H1 (cell line): ENCODE measurements at regions not wholly inside any gene's neighbourhood (a gene's known extent, or its start where the extent isn't known, plus 50 kb on each side); places are given as distances from the start of the nearest gene placed in this dataset.

Experiments
- CTCF ChIA-PET: fragments of 300-600 bp; sonication (Branson Sonifier 250); formaldehyde crosslinking; loops from one replicate; lab custom pipeline; 2021; ENCODE audit not compliant: partially characterized antibody; lab: Charles Lee
- POLR2A ChIA-PET: fragments of 300-600 bp; sonication (Branson Sonifier 250); formaldehyde crosslinking; loops from one replicate; lab custom pipeline; 2021; ENCODE audit warnings: inconsistent platforms; ENCODE audit not compliant: partially characterized antibody; lab: Charles Lee
- DNase-seq, 2 experiments: peaks; one replicate each; pipeline versions ENCODE4 v3.0.0 to v3.0.0-alpha.2; 2010 to 2022; ENCODE audit warnings: low spot score in 2 of 2, low read depth in 1 of 2, mixed read lengths in 1 of 2
- FAIRE-seq: peaks from 2 replicates; lab custom pipeline; 2011; peaks lifted over from hg19 to GRCh38; lab: Jason Lieb, UNC
- H2AFZ ChIP-seq: 2 replicates; pipeline ENCODE4 v1.8.1; 2012; ENCODE audit warnings: low read length, inconsistent platforms
- H2AK5ac ChIP-seq: 2 replicates; pipeline ENCODE4 v1.6.1; 2013; ENCODE audit warnings: low read depth, low read length
- H2BK120ac ChIP-seq: replicated peaks from 2 replicates; pipeline ENCODE3; 2013; ENCODE audit warnings: low read depth, low read length, inconsistent platforms
- H2BK12ac ChIP-seq: 2 replicates; pipeline ENCODE4 v1.6.1; 2013; ENCODE audit warnings: low read depth, low read length
- H2BK15ac ChIP-seq: 2 replicates; pipeline ENCODE4 v1.6.1; 2013; ENCODE audit warnings: low read length
- H2BK20ac ChIP-seq: 2 replicates; pipeline ENCODE4 v1.6.1; 2013; ENCODE audit warnings: low read length
- H2BK5ac ChIP-seq: 2 replicates; pipeline ENCODE4 v1.6.1; 2013; ENCODE audit warnings: low read depth, low read length
- H3K14ac ChIP-seq: 2 replicates; pipeline ENCODE4 v1.6.1; 2013; ENCODE audit warnings: inconsistent platforms; ENCODE audit not compliant: insufficient read length
- H3K18ac ChIP-seq: 2 replicates; pipeline ENCODE4 v1.6.1; 2013; ENCODE audit warnings: low read length; ENCODE audit errors: extremely low read depth
- H3K23ac ChIP-seq: 2 replicates; pipeline ENCODE4 v1.6.1; 2013; ENCODE audit warnings: inconsistent platforms; ENCODE audit not compliant: insufficient read length
- H3K23me2 ChIP-seq: 2 replicates; pipeline ENCODE4 v1.6.1; 2013; ENCODE audit warnings: low read depth, low read length
- H3K27ac ChIP-seq: 2 replicates; pipeline ENCODE4 v1.6.1; 2011; ENCODE audit warnings: low read depth, low read length, inconsistent platforms
- H3K27me3 ChIP-seq, 4 experiments: replicated peaks in 1 of 4; 1 replicate in 1 of 4; 2 replicates in 3 of 4; pipeline versions ENCODE4 v1.6.1 to v1.8.1; 2011 to 2013; ENCODE audit warnings: low read length in 3 of 4, mild to moderate bottlenecking in 3 of 4, inconsistent platforms in 2 of 4, mixed read lengths in 2 of 4, moderate library complexity in 1 of 4; ENCODE audit not compliant: control insufficient read depth in 3 of 4, insufficient read depth in 3 of 4; ENCODE audit errors: extremely low read depth in 1 of 4
- H3K36me3 ChIP-seq, 4 experiments: 2 replicates each; pipeline versions ENCODE4 v1.6.1 to v1.8.1; 2011 to 2013; ENCODE audit warnings: mild to moderate bottlenecking in 4 of 4, low read length in 3 of 4, moderate library complexity in 2 of 4, control low read depth in 1 of 4, inconsistent platforms in 1 of 4; ENCODE audit not compliant: insufficient read depth in 4 of 4, control insufficient read depth in 2 of 4
- H3K4ac ChIP-seq: replicated peaks from 2 replicates; pipeline ENCODE3; 2013; ENCODE audit warnings: low read length, low read depth, mixed read lengths, inconsistent platforms; ENCODE audit not compliant: insufficient read length
- H3K4me1 ChIP-seq, 4 experiments: replicated peaks in 1 of 4; 1 replicate in 1 of 4; 2 replicates in 3 of 4; pipeline versions ENCODE4 v1.6.1 to v1.8.1; 2011 to 2013; ENCODE audit warnings: low read length in 3 of 4, inconsistent platforms in 2 of 4, mixed read lengths in 1 of 4; ENCODE audit not compliant: insufficient read depth in 4 of 4, control insufficient read depth in 3 of 4
- H3K4me2 ChIP-seq, 2 experiments: 2 replicates each; pipeline versions ENCODE4 v1.6.1 to v1.8.1; 2011 to 2013; ENCODE audit warnings: low read depth in 2 of 2, low read length in 2 of 2, control low read depth in 1 of 2, inconsistent platforms in 1 of 2, mild to moderate bottlenecking in 1 of 2; ENCODE audit not compliant: insufficient read depth in 1 of 2
- H3K4me3 ChIP-seq, 4 experiments: fragments of 200-600, 300-600 bp in 1 of 4; sonication (generic), shearing (Covaris generic), sonication (Bioruptor Twin) in 1 of 4; 2 replicates each; pipeline versions ENCODE4 v1.5.1 to v1.8.1; 2011 to 2016; ENCODE audit warnings: low read length in 4 of 4, low read depth in 3 of 4, control low read depth in 2 of 4, inconsistent platforms in 2 of 4, mild to moderate bottlenecking in 2 of 4, mixed read lengths in 1 of 4, moderate library complexity in 1 of 4; ENCODE audit not compliant: insufficient read depth in 2 of 4; ENCODE audit errors: extremely low read depth in 1 of 4
- H3K56ac ChIP-seq: replicated peaks from 2 replicates; pipeline ENCODE3; 2013; ENCODE audit warnings: low read depth, mild to moderate bottlenecking, mixed read lengths, low read length, inconsistent platforms; ENCODE audit not compliant: insufficient read length
- H3K79me1 ChIP-seq: 2 replicates; pipeline ENCODE4 v1.6.1; 2013; ENCODE audit warnings: low read depth, low read length, control low read depth
- H3K79me2 ChIP-seq, 2 experiments: 2 replicates each; pipeline versions ENCODE4 v1.6.1 to v1.8.1; 2012 to 2013; ENCODE audit warnings: low read length in 2 of 2, mild to moderate bottlenecking in 2 of 2, inconsistent platforms in 1 of 2; ENCODE audit not compliant: insufficient read depth in 2 of 2, control insufficient read depth in 1 of 2
- H3K9ac ChIP-seq, 4 experiments: replicated peaks in 1 of 4; 1 replicate in 1 of 4; 2 replicates in 3 of 4; pipeline versions ENCODE4 v1.6.1 to v1.8.1; 2011 to 2013; ENCODE audit warnings: low read depth in 3 of 4, low read length in 3 of 4, control low read depth in 2 of 4, mild to moderate bottlenecking in 2 of 4, moderate library complexity in 2 of 4, inconsistent platforms in 1 of 4; ENCODE audit errors: extremely low read depth in 1 of 4
- H3K9me3 ChIP-seq, 2 experiments: 2 replicates each; pipeline versions ENCODE4 v1.6.1 to v1.8.1; 2012 to 2013; ENCODE audit warnings: mild to moderate bottlenecking in 2 of 2, moderate library complexity in 2 of 2, control low read depth in 1 of 2, inconsistent platforms in 1 of 2, low read depth in 1 of 2, low read length in 1 of 2, mixed read lengths in 1 of 2; ENCODE audit not compliant: insufficient read depth in 2 of 2
- H4K20me1 ChIP-seq, 2 experiments: replicated peaks in 1 of 2; 2 replicates each; pipeline versions ENCODE3 to v1.8.1; 2011 to 2013; ENCODE audit warnings: inconsistent platforms in 2 of 2, low read length in 2 of 2, mild to moderate bottlenecking in 1 of 2; ENCODE audit not compliant: insufficient read depth in 2 of 2, control insufficient read depth in 1 of 2
- H4K5ac ChIP-seq: 2 replicates; pipeline ENCODE4 v1.6.1; 2013; ENCODE audit warnings: low read length, low read depth, mixed read lengths, inconsistent platforms; ENCODE audit not compliant: insufficient read length
- H4K8ac ChIP-seq: 2 replicates; pipeline ENCODE4 v1.8.0; 2013; ENCODE audit warnings: mild to moderate bottlenecking, moderate library complexity, low read length, inconsistent platforms; ENCODE audit not compliant: insufficient read depth; ENCODE audit errors: extremely low read depth
- H4K91ac ChIP-seq: replicated peaks from 2 replicates; pipeline ENCODE3; 2013; ENCODE audit warnings: low read length, mixed read lengths, inconsistent platforms; ENCODE audit not compliant: insufficient read length
- BACH1 ChIP-seq: IDR thresholded peaks from 2 replicates; pipeline ENCODE4 v1.6.1; 2012; ENCODE audit warnings: low read length, improper control_type of control experiment
- BCL11A ChIP-seq, 2 experiments: IDR thresholded peaks; one replicate each; pipeline ENCODE4 v1.6.1; 2011; ENCODE audit warnings: low read depth in 2 of 2, low read length in 2 of 2, mild to moderate bottlenecking in 2 of 2
- CEBPB ChIP-seq: IDR thresholded peaks from 2 replicates; pipeline ENCODE4 v1.6.1; 2012; ENCODE audit warnings: low read depth, low read length
- EP300 ChIP-seq, 2 experiments: IDR thresholded peaks; 1 replicate in 1 of 2; 2 replicates in 1 of 2; pipeline ENCODE4 v1.6.1; 2011 to 2012; ENCODE audit warnings: low read depth in 2 of 2, low read length in 2 of 2, mild to moderate bottlenecking in 2 of 2, borderline replicate concordance in 1 of 2, inconsistent platforms in 1 of 2, moderate library complexity in 1 of 2
- EZH2 ChIP-seq: fragments of 200-600 bp; sonication (generic); IDR thresholded peaks from 2 replicates; pipeline ENCODE4 v1.7.1; 2012; ENCODE audit warnings: low read depth, mild to moderate bottlenecking, moderate library complexity, low read length, inconsistent platforms; ENCODE audit not compliant: severe bottlenecking
- GTF2F1 ChIP-seq: IDR thresholded peaks from 2 replicates; pipeline ENCODE4 v1.6.1; 2012; ENCODE audit warnings: low read depth, low read length, improper control_type of control experiment, borderline replicate concordance
- JUN ChIP-seq: IDR thresholded peaks from 2 replicates; pipeline ENCODE4 v1.6.1; 2011; ENCODE audit warnings: low read depth, mild to moderate bottlenecking, improper control_type of control experiment, low read length
- KDM1A ChIP-seq: fragments of 200-600, 300-600 bp; sonication (generic); IDR thresholded peaks from 2 replicates; pipeline ENCODE4 v1.7.1; 2016; ENCODE audit warnings: mild to moderate bottlenecking, low read length, borderline replicate concordance
- MAFK ChIP-seq: IDR thresholded peaks from 2 replicates; pipeline ENCODE4 v1.6.1; 2012; ENCODE audit warnings: low read depth, mild to moderate bottlenecking, improper control_type of control experiment, low read length
- NANOG ChIP-seq: IDR thresholded peaks from 2 replicates; pipeline ENCODE4 v1.6.1; 2011; ENCODE audit warnings: low read length, low read depth, mild to moderate bottlenecking, inconsistent platforms; ENCODE audit not compliant: insufficient read depth, poor library complexity, severe bottlenecking
- PHF8 ChIP-seq: fragments of 200-600 bp; sonication (generic); conservative IDR thresholded peaks from 2 replicates; pipeline ENCODE4 v1.7.1; 2012; ENCODE audit warnings: low read depth, mild to moderate bottlenecking, inconsistent platforms, low read length, moderate library complexity
- POU5F1 ChIP-seq: IDR thresholded peaks from 2 replicates; pipeline ENCODE4 v1.6.1; 2011; ENCODE audit warnings: low read depth, mild to moderate bottlenecking, low read length, moderate library complexity
- RXRA ChIP-seq: IDR thresholded peaks from 2 replicates; pipeline ENCODE4 v1.6.1; 2011; ENCODE audit warnings: low read depth, mild to moderate bottlenecking, low read length, moderate library complexity; ENCODE audit not compliant: insufficient read depth
- SIRT6 ChIP-seq: IDR thresholded peaks from one replicate; pipeline ENCODE4 v1.7.1; 2012; ENCODE audit warnings: low read length, inconsistent platforms
- SIX5 ChIP-seq: IDR thresholded peaks from 2 replicates; pipeline ENCODE4 v1.6.1; 2011; ENCODE audit warnings: mild to moderate bottlenecking, low read depth, low read length
- SP4 ChIP-seq: IDR thresholded peaks from 2 replicates; pipeline ENCODE4 v1.6.1; 2012; ENCODE audit warnings: low read length, inconsistent platforms
- WGBS, 2 experiments: shearing (Covaris generic) in 1 of 2; methylation state at CpG; one replicate each; pipeline versions ENCODE4 v1.1.6 to v1.1.7; 2013 to 2015; ENCODE audit warnings: low lambda C conversion rate in 2 of 2, mixed read lengths in 2 of 2, inconsistent platforms in 1 of 2, low coverage in 1 of 2, missing lambda C conversion rate in 1 of 2; ENCODE audit not compliant: insufficient replicate concordance in 2 of 2, insufficient coverage in 1 of 2, insufficient read length in 1 of 2; ENCODE audit errors: extremely low coverage in 1 of 2, missing lambda C conversion rate in 1 of 2; 5-methylcytosine and 5-hydroxymethylcytosine counted together

- no peak overlapping the region for H2BK5ac ChIP-seq
- H3K79me2 ChIP-seq: no peaks in the 10 kb centered on the region
- H3K14ac ChIP-seq: no peak overlapping the region
- H3K23ac ChIP-seq: no peak overlapping the region
- H2BK20ac ChIP-seq: no peak overlapping the region
- ChIA-PET POLR2A (interaction anchor here (1.2 kb wide), 1 partner anchor 8 kb away, joined by 3 read pairs; no protein-coding TSS in a partner anchor), CTCF (interaction anchor here (1.2 kb wide), 1 partner anchor 232 kb away, joined by 4 read pairs; no protein-coding TSS in a partner anchor)
- 100% methylated on average over 2 of the region's 2 CpGs; no CpG with 5 or more reads in 1 of the 2 experiments for WGBS, 2 experiments
- H2BK12ac ChIP-seq: no peak overlapping the region
- no peak overlapping the region for H3K4ac ChIP-seq
- no peak overlapping the region for H3K27ac ChIP-seq
- TF ChIP-seq JUN (no peak), CEBPB (no peak), POU5F1 (no peak), GTF2F1 (no peak), MAFK (no peak), BCL11A (IDR thresholded peaks at IDR 0.05; ENCODE audit: low read depth in 2 of 2, low read length in 2 of 2) (no peak), KDM1A (no peak), BACH1 (no peak), PHF8 (no peak), SIRT6 (no peak), SIX5 (no peak), RXRA (no peak), SP4 (no peak), NANOG (no peak), EP300 (IDR thresholded peaks at IDR 0.05; ENCODE audit: borderline replicate concordance in 1 of 2, low read depth in 2 of 2, low read length in 2 of 2) (no peak), EZH2 (no peak)
- no peaks in the 10 kb centered on the region for H3K27me3 ChIP-seq
- no peak overlapping the region for H3K4me2 ChIP-seq
- no peak overlapping the region for H4K8ac ChIP-seq
- no peak overlapping the region for H2BK120ac ChIP-seq
- H3K18ac ChIP-seq: no peak overlapping the region
- H3K9me3 ChIP-seq: no peaks in the 10 kb centered on the region
- H3K4me1 ChIP-seq: no peaks in the 10 kb centered on the region
- no peaks in the 10 kb centered on the region for H3K23me2 ChIP-seq
- no peak overlapping the region for H3K4me3 ChIP-seq
- H3K36me3 ChIP-seq: no peaks in the 10 kb centered on the region
- no peak overlapping the region for H4K91ac ChIP-seq
- H3K9ac ChIP-seq: no peak overlapping the region
- H3K56ac ChIP-seq: no peak overlapping the region
- H2BK15ac ChIP-seq: no peak overlapping the region
- H4K20me1 ChIP-seq: no peaks in the 10 kb centered on the region
- no peak overlapping the region for H2AFZ ChIP-seq
- no peak overlapping the region for H2AK5ac ChIP-seq
- FAIRE-seq (no peak), DNase-seq (no peak)
- H3K79me1 ChIP-seq: no peaks in the 10 kb centered on the region
- H4K5ac ChIP-seq: no peak overlapping the region
Measured at GRCh38 chr9:108181441-108181840, 674.3 kb downstream of the ACTL7B start.
